ENCODE measurements at regions not wholly inside any gene's neighbourhood (a gene's known extent, or its start where the extent isn't known, plus 50 kb on each side); places are given as distances from the start of the nearest gene placed in this dataset.

- TF ChIP-seq CTCF (conservative IDR thresholded peaks at IDR 0.05; ENCODE audit: control insufficient read depth, insufficient read depth, low read depth, low read length) = no peak
- H3K4me3 ChIP-seq (ENCODE audit: control insufficient read depth, low read depth, low read length) = no peak overlapping the region
- no peak for DNase-seq (ENCODE audit: low read depth)
Observed at GRCh38 chr7:49074538-49074937, 150.2 kb downstream of the CDC14C start.

GRCh38 chr7:49080896-49081475 is 156.6 kb downstream of the CDC14C start:
- no peak for DNase-seq (ENCODE audit: low read depth)
- no peak for TF ChIP-seq CTCF (conservative IDR thresholded peaks at IDR 0.05; ENCODE audit: control insufficient read depth, insufficient read depth, low read depth, low read length)
- H3K4me3 ChIP-seq (ENCODE audit: control insufficient read depth, low read depth, low read length) = no peak overlapping the region

- no peak overlapping the region for H3K4me3 ChIP-seq (ENCODE audit: control insufficient read depth, low read depth, low read length)
- no peak for TF ChIP-seq CTCF (conservative IDR thresholded peaks at IDR 0.05; ENCODE audit: control insufficient read depth, insufficient read depth, low read depth, low read length)
- DNase-seq (ENCODE audit: low read depth) = no peak
Observed at GRCh38 chr7:49088017-49088416, 163.7 kb downstream of the CDC14C start.

GRCh38 chr7:49089717-49090116 is 165.4 kb downstream of the CDC14C start:
- no peak overlapping the region for H3K4me3 ChIP-seq (ENCODE audit: control insufficient read depth, low read depth, low read length)
- no peak for TF ChIP-seq CTCF (conservative IDR thresholded peaks at IDR 0.05; ENCODE audit: control insufficient read depth, insufficient read depth, low read depth, low read length)

GRCh38 chr7:49091089-49091488 is 166.7 kb downstream of the CDC14C start:
- TF ChIP-seq CTCF (conservative IDR thresholded peaks at IDR 0.05; ENCODE audit: control insufficient read depth, insufficient read depth, low read depth, low read length) = no peak

More at GRCh38 chr7:49089717-49090116, 165.4 kb downstream of the CDC14C start:
- DNase-seq (ENCODE audit: low read depth) = no peak

GRCh38 chr7:49091519-49091918 is 167.2 kb downstream of the CDC14C start:
- no peak for DNase-seq (ENCODE audit: low read depth)
- no peak for TF ChIP-seq CTCF (conservative IDR thresholded peaks at IDR 0.05; ENCODE audit: control insufficient read depth, insufficient read depth, low read depth, low read length)
- no peak overlapping the region for H3K4me3 ChIP-seq (ENCODE audit: control insufficient read depth, low read depth, low read length)

More at GRCh38 chr7:49091089-49091488, 166.7 kb downstream of the CDC14C start:
- H3K4me3 ChIP-seq (ENCODE audit: control insufficient read depth, low read depth, low read length) = no peak overlapping the region
- DNase-seq (ENCODE audit: low read depth) = no peak

- H3K4me3 ChIP-seq (ENCODE audit: control insufficient read depth, low read depth, low read length) = no peak overlapping the region
- no peak for DNase-seq (ENCODE audit: low read depth)
- TF ChIP-seq CTCF (conservative IDR thresholded peaks at IDR 0.05; ENCODE audit: control insufficient read depth, insufficient read depth, low read depth, low read length) = no peak
Observed at GRCh38 chr7:49093218-49093617, 168.9 kb downstream of the CDC14C start.

Measured in fibroblast of mammary gland (primary cell).